Amniotic stem cell (primary cell): ENCODE measurements at regions not wholly inside any gene's neighbourhood (a gene's known extent, or its start where the extent isn't known, plus 50 kb on each side); places are given as distances from the start of the nearest gene placed in this dataset.
"Not testable (repeated sequence)": the region's sequence is repeated elsewhere in the genome, so short reads cannot be mapped to it uniquely, and the experiment has no call there.

ENCODE experiments used
- DNase-seq: peaks from one replicate; lab custom pipeline; 2025; lab: John Stamatoyannopoulos, UW

- no peak for DNase-seq
Measured at GRCh38 chr2:84373391-84373790, 85.7 kb downstream of the SUCLG1 start.

- no peak for DNase-seq
Measured at GRCh38 chr2:84362541-84362940, 96.5 kb downstream of the SUCLG1 start.

- no peak for DNase-seq
Measured at GRCh38 chr2:84338069-84338468, 121.0 kb downstream of the SUCLG1 start.

GRCh38 chr2:84327645-84328249 lies 131.3 kb downstream of the SUCLG1 start:
- DNase-seq: no peak

- DNase-seq: no peak
Measured at GRCh38 chr2:84326831-84327432, 132.1 kb downstream of the SUCLG1 start.

GRCh38 chr2:84323890-84324289 lies 135.2 kb downstream of the SUCLG1 start:
- no peak for DNase-seq

GRCh38 chr2:84320940-84321339 lies 138.1 kb downstream of the SUCLG1 start:
- DNase-seq: no peak

- DNase-seq: no peak
Measured at GRCh38 chr2:84319581-84319980, 139.5 kb downstream of the SUCLG1 start.

- no peak for DNase-seq
Measured at GRCh38 chr2:84317135-84317534, 141.9 kb downstream of the SUCLG1 start.

- peak; percentile 20 for DNase-seq
Measured at GRCh38 chr2:84314901-84315330, 144.2 kb downstream of the SUCLG1 start.

- DNase-seq: no peak
Measured at GRCh38 chr2:84314250-84314649, 144.8 kb downstream of the SUCLG1 start.

- no peak for DNase-seq
Measured at GRCh38 chr2:84309281-84309680, 149.8 kb downstream of the SUCLG1 start.

- DNase-seq: no peak
Measured at GRCh38 chr2:84306361-84306760, 152.7 kb downstream of the SUCLG1 start.

GRCh38 chr2:84302513-84303412 lies 156.3 kb downstream of the SUCLG1 start:
- peak; percentile 0 for DNase-seq

- DNase-seq: no peak
Measured at GRCh38 chr2:84301717-84302116, 157.4 kb downstream of the SUCLG1 start.

- DNase-seq: no peak
Measured at GRCh38 chr2:84300696-84301029, 158.4 kb downstream of the SUCLG1 start.

GRCh38 chr2:84300001-84300695 lies 158.9 kb downstream of the SUCLG1 start:
- not testable (repeated sequence) for DNase-seq

GRCh38 chr2:84299211-84299775 lies 159.8 kb downstream of the SUCLG1 start:
- no peak for DNase-seq

GRCh38 chr2:84297155-84297554 lies 161.9 kb downstream of the SUCLG1 start:
- no peak for DNase-seq

GRCh38 chr2:84293791-84294380 lies 165.2 kb downstream of the SUCLG1 start:
- no peak for DNase-seq

GRCh38 chr2:84292545-84292944 lies 166.5 kb downstream of the SUCLG1 start:
- DNase-seq: no peak

GRCh38 chr2:84290537-84290936 lies 168.5 kb downstream of the SUCLG1 start:
- DNase-seq: no peak
